ENCODE measurements at regions not wholly inside any gene's neighbourhood (a gene's known extent, or its start where the extent isn't known, plus 50 kb on each side); places are given as distances from the start of the nearest gene placed in this dataset.

- Histone ChIP-seq H3K9me3 (ENCODE audit: control insufficient read depth, insufficient read depth, low read length) (no peaks in the 10 kb centered on the region), H3K9me2 (replicated peaks; ENCODE audit: control insufficient read depth, low read length) (no peaks in the 10 kb centered on the region), H3K4me3 (ENCODE audit: low read length) (no peak overlapping the region), H3K4me1 (ENCODE audit: control insufficient read depth, low read length) (no peaks in the 10 kb centered on the region), H3K4me2 (ENCODE audit: low read length) (no peak overlapping the region), H3K79me2 (ENCODE audit: control insufficient read depth, low read length) (no peaks in the 10 kb centered on the region), H3K27me3 (ENCODE audit: control insufficient read depth, low read length) (no peaks in the 10 kb centered on the region), H3F3A (ENCODE audit: control insufficient read depth, insufficient read depth) (no peaks in the 10 kb centered on the region), H3K27ac (ENCODE audit: low read depth, low read length) (no peak overlapping the region), H4K20me1 (ENCODE audit: control insufficient read depth, insufficient read depth, low read depth, low read length) (no peaks in the 10 kb centered on the region), H3K36me3 (ENCODE audit: control insufficient read depth, low read length) (no peaks in the 10 kb centered on the region)
- no peak for TF ChIP-seq EZH2phosphoT487 (IDR thresholded peaks at IDR 0.05; ENCODE audit: borderline replicate concordance, low read length)
- TF ChIP-seq, protein P1, sequence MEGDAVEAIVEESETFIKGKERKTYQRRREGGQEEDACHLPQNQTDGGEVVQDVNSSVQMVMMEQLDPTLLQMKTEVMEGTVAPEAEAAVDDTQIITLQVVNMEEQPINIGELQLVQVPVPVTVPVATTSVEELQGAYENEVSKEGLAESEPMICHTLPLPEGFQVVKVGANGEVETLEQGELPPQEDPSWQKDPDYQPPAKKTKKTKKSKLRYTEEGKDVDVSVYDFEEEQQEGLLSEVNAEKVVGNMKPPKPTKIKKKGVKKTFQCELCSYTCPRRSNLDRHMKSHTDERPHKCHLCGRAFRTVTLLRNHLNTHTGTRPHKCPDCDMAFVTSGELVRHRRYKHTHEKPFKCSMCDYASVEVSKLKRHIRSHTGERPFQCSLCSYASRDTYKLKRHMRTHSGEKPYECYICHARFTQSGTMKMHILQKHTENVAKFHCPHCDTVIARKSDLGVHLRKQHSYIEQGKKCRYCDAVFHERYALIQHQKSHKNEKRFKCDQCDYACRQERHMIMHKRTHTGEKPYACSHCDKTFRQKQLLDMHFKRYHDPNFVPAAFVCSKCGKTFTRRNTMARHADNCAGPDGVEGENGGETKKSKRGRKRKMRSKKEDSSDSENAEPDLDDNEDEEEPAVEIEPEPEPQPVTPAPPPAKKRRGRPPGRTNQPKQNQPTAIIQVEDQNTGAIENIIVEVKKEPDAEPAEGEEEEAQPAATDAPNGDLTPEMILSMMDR (IDR thresholded peaks at IDR 0.05; ENCODE audit: low read depth, low read length, poor library complexity, severe bottlenecking) = no peak
Measured at GRCh38 chr14:27387463-27387862, 789.6 kb upstream of the NOVA1 start.

GRCh38 chr14:27389402-27389801 lies 791.6 kb upstream of the NOVA1 start:
- H3K27ac ChIP-seq (ENCODE audit: low read depth, low read length) = no peak overlapping the region
- H3K9me2 ChIP-seq (replicated peaks; ENCODE audit: control insufficient read depth, low read length) = no peaks in the 10 kb centered on the region
- no peak overlapping the region for H3K4me3 ChIP-seq (ENCODE audit: low read length)
- no peak for TF ChIP-seq EZH2phosphoT487 (IDR thresholded peaks at IDR 0.05; ENCODE audit: borderline replicate concordance, low read length)
- TF ChIP-seq, protein P1 (IDR thresholded peaks at IDR 0.05; ENCODE audit: low read depth, low read length, poor library complexity, severe bottlenecking) = no peak
- H3K4me2 ChIP-seq (ENCODE audit: low read length) = no peak overlapping the region
- H3K79me2 ChIP-seq (ENCODE audit: control insufficient read depth, low read length) = no peaks in the 10 kb centered on the region
- H3K36me3 ChIP-seq (ENCODE audit: control insufficient read depth, low read length) = no peaks in the 10 kb centered on the region
- no peaks in the 10 kb centered on the region for H3F3A ChIP-seq (ENCODE audit: control insufficient read depth, insufficient read depth)
- H3K4me1 ChIP-seq (ENCODE audit: control insufficient read depth, low read length) = no peaks in the 10 kb centered on the region
- no peaks in the 10 kb centered on the region; the same call in 1 of the 2 replicates for H3K9me3 ChIP-seq (ENCODE audit: control insufficient read depth, insufficient read depth, low read length)
- H3K27me3 ChIP-seq (ENCODE audit: control insufficient read depth, low read length) = no peaks in the 10 kb centered on the region
- no peaks in the 10 kb centered on the region for H4K20me1 ChIP-seq (ENCODE audit: control insufficient read depth, insufficient read depth, low read depth, low read length)

DNA sequence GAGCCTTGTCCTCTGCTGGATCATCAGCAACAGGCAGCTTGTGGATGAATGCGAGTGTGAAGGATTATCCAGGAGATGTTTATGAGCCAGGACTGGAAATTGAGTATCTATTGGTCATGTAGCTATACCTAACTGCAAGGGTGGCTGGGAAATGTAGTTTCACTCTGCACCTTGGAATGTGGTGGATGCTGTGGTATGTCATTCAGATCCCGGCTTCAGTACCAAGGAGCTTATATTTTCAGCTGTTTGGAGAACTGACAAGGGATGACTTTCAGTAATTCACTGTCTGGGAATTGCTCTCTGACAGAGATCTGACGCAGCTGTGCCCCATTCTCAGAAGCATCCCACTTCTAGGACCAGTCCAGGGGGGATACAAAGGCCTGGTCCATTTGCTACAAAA lies 792.3 kb upstream of the NOVA1 start:
- H3K79me2 ChIP-seq (ENCODE audit: control insufficient read depth, low read length) = no peaks in the 10 kb centered on the region
- no peaks in the 10 kb centered on the region for H3K9me2 ChIP-seq (replicated peaks; ENCODE audit: control insufficient read depth, low read length)
- no peak overlapping the region for H3K27ac ChIP-seq (ENCODE audit: low read depth, low read length)
- no peak for TF ChIP-seq EZH2phosphoT487 (IDR thresholded peaks at IDR 0.05; ENCODE audit: borderline replicate concordance, low read length)
- TF ChIP-seq, protein P1 (IDR thresholded peaks at IDR 0.05; ENCODE audit: low read depth, low read length, poor library complexity, severe bottlenecking) = no peak
- no peaks in the 10 kb centered on the region for H3K4me1 ChIP-seq (ENCODE audit: control insufficient read depth, low read length)
- no peaks in the 10 kb centered on the region for H3K36me3 ChIP-seq (ENCODE audit: control insufficient read depth, low read length)
- H3K4me2 ChIP-seq (ENCODE audit: low read length) = no peak overlapping the region
- no peaks in the 10 kb centered on the region for H3F3A ChIP-seq (ENCODE audit: control insufficient read depth, insufficient read depth)
- H3K9me3 ChIP-seq (ENCODE audit: control insufficient read depth, insufficient read depth, low read length) = no peaks in the 10 kb centered on the region; the same call in 1 of the 2 replicates
- no peak overlapping the region for H3K4me3 ChIP-seq (ENCODE audit: low read length)
- no peaks in the 10 kb centered on the region for H3K27me3 ChIP-seq (ENCODE audit: control insufficient read depth, low read length)
- H4K20me1 ChIP-seq (ENCODE audit: control insufficient read depth, insufficient read depth, low read depth, low read length) = no peaks in the 10 kb centered on the region

All from DOHH2 (cell line).